GM18517 (cell line): ENCODE measurements at regions not wholly inside any gene's neighbourhood (a gene's known extent, or its start where the extent isn't known, plus 50 kb on each side); places are given as distances from the start of the nearest gene placed in this dataset.

Source experiments
- ATAC-seq: cut with Tn5 transposase; IDR thresholded peaks from one replicate; pipeline ENCODE4 v1.9.1; 2021; ENCODE audit warnings: mild to moderate bottlenecking, moderate library complexity; ENCODE audit not compliant: unreplicated experiment

GRCh38 chr10:78292250-78292981 is 258.8 kb downstream of the RPS24 start:
- no peak for ATAC-seq

- no peak for ATAC-seq
These were observed 259.6 kb downstream of the RPS24 start for GRCh38 chr10:78292982-78293865.

- no peak for ATAC-seq
These were observed 261.6 kb downstream of the RPS24 start for GRCh38 chr10:78295242-78295641.

GRCh38 chr10:78296785-78297184 is 263.1 kb downstream of the RPS24 start:
- ATAC-seq = no peak

DNA sequence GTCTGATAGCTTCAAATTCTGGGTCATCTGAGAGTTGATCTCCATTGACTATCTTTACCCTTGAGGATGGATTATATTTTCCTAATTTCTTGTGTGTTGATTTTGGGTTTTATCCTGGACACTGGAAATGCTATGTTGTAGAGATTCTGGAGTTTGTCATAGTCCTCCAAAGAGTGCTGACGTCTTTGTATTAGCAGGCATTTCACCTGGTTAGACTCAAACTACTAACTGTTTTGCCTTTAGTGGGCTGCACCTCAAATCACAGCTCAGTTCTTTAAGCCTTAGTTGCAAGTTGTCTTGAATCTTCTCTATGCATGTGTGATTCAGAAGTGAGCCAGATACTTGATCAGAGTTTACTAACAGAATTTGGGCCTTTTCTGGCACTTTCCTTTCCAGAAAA is 264.3 kb downstream of the RPS24 start:
- no peak for ATAC-seq

- no peak for ATAC-seq
These were observed 265.2 kb downstream of the RPS24 start for GRCh38 chr10:78298835-78299234.

DNA sequence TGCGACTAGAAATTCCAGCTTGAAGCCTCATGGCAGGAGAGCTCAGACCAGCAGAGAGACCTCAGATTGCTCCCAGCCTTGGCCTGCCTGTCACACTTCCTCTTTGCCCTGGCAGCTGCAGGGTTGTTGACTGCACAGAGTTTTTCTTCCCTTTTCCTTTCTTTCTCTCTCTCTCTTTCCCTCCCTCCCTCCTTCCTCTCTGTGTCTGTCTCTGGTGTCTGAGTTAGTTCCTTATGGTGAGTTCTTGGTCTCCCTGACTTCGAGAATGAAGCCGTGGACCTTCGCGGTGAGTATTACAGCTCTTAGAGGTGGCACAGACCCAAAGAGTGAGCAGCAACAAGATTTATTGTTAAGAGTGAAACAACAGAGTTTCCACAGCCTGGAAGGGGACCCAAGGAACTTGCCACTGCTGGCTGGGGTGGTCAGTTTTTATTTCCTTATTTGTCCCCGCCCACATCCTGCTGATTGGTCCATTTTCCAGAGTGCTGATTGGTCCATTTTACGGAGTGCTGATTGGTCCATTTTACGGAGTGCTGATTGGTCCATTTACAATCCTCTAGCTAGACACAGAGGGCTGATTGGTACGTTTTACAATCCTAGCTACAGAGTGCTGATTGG is 266.3 kb downstream of the RPS24 start:
- no peak for ATAC-seq

DNA sequence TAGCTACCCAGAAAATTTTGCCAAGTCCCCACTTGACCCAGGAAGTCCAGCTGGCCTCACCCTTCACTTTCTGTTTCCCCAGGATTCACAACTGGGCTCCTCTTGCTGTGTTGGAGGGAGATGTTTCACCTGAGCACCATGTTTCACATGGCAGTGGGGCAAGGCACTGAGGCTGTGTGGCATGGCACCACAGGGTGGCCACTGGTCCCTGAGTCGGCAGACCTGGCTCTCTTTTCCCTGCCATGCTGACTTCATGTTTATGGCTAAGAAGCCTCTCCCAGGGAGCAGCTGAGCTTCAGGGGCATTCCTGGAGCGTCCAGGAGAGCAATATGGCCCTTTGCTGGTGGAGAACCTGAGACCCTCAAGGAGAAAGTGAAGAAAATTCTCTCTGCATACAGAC is 266.9 kb downstream of the RPS24 start:
- no peak for ATAC-seq

GRCh38 chr10:78301481-78301880 is 267.8 kb downstream of the RPS24 start:
- no peak for ATAC-seq

DNA sequence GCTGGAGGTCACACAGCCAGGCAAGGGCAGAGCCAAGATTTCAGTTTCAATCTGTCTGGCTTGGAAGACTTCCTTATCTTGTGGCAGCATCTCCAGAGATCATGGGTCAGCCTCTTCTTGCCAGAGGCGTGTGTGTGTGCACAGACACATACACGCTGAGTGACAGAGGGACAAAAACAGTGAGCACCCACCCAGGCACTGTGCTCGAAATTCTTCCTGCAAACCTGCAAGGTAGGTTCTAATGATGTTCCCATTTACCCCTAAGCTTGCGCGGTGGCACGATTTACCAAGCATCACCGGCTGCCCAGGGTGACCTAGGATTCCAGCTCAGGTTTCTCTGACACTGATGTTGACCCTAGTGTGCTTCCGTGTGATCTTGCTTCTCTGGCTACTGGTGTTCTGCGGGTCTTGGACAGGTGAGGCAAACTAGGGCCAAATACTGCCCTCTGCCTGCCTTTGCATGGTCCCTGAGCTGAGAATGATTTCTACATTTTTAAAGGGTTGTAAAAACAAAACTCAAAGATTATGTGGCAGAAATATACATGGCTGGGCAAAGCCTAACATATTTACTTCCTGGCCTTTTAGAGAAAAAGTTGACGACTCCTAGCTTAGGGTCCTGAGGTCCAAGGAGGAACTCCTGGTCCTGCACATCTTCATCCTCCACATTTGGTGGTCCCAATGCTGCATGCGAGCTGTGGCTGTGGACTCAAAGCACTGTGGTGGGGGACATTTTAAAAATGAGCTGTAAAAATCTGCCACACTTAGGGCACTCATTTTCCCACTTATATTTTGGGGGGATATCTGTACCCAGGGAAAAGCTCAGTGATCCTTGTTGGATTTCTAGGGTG is 268.5 kb downstream of the RPS24 start:
- ATAC-seq = no peak

- no peak for ATAC-seq
These were observed 269.0 kb downstream of the RPS24 start for GRCh38 chr10:78302739-78302988.

DNA sequence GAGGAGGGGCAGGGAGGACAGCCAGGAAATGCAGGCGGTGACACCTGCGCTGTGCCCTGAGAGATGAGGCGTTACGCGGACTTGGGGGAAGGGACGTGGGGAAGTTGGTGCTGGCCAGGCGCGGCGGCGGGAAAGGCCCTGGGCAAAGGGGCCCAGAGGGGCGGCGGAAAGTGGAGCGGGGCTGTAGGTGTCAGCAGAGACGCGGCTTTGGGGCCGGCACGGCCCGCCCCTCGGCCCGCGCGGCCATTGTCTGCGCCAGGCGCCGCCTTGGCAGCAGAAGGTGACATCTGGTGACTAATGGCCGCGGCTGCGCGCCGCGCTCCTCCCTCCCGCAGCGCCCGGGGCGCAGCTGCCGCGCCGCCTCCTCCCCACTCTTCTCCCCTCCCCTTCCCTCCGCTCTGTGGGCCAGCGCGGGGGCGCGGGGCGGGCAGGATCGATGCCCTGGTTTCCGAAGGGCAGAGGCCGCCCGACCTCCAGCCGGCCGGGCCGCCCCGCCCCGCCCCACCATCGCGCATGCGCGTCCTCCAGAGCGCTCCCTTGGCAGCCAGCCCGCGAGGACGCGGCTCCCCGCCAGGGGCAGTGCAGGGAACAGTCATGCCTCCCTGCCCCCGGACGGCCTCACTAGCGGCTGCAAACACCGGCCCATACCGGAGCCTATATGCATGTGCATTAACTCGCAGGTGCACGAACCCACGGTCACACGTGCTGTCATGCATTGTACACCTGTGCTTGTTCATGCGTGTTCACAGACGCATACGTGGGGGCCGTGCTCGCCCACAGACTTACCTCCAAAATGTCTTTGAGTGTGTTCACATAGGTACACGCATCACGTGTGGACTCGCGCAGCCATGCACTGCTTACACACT is 269.6 kb downstream of the RPS24 start:
- ATAC-seq = peak; percentile 88

DNA sequence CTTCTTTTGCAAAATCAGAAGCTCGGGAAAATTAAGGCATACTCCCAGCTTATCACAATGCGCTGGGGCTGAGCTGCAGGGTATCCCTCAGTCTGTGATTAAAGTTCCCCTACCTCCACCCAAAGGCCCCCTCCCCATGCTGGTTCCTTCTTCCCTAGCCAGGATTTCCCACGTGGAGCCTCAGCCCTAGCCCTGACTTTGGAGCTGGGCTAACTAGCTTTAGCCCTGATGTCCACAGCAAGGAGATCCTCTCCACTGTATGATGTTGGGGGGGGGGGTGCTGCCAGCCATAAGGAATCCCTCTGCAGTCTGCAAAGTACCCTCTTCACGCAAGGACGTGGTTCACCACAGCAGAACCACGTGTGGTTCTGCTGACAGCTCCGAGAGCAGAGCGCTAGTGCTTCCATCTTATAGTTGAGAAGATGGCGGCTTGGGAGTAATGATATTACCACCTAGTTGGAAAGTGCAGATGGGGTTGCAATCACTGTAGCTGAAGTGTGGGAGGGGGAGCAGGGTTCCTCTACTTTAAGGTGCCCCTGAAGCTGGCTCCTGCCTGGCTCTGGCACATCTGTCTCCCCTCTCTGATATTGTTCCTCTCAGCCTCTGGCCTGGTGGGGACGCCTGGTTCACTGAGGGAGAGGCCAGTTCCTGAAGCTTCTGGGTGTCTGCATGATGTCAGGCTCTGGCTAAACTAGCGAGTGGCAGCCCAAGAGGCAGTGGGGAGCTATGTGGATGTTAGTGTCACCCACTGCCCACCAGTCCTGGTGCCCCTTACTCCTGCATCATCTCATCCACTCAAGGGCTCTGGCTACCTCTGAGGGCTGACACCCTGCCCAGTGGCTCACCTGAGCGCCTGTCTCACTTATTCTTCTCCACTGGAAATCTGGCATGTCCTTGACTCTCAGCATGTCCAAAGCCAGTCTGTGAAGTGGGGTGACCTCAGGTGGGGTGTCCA is 270.7 kb downstream of the RPS24 start:
- ATAC-seq = no peak

- no peak for ATAC-seq
These were observed 271.6 kb downstream of the RPS24 start for GRCh38 chr10:78305311-78305710.

GRCh38 chr10:78306358-78306757 is 272.7 kb downstream of the RPS24 start:
- no peak for ATAC-seq

GRCh38 chr10:78307576-78307975 is 273.9 kb downstream of the RPS24 start:
- no peak for ATAC-seq

- ATAC-seq = no peak
These were observed 276.0 kb downstream of the RPS24 start for GRCh38 chr10:78309536-78310237.

GRCh38 chr10:78310481-78311080 is 276.9 kb downstream of the RPS24 start:
- no peak for ATAC-seq
